Skeletal muscle tissue (tissue), 3 donors: ENCODE measurements at regions not wholly inside any gene's neighbourhood (a gene's known extent, or its start where the extent isn't known, plus 50 kb on each side); places are given as distances from the start of the nearest gene placed in this dataset.

Experiments
- H3K27ac ChIP-seq: one replicate; pipeline ENCODE4 v1.7.0; 2013; ENCODE audit warnings: mild to moderate bottlenecking, low read depth, low read length, inconsistent platforms
- H3K27me3 ChIP-seq, 3 donors: one replicate each; pipeline ENCODE4 v1.7.0; 2013; ENCODE audit warnings: low read length in 3 of 3; ENCODE audit not compliant: control insufficient read depth in 3 of 3, insufficient read depth in 3 of 3
- H3K36me3 ChIP-seq, 3 donors: one replicate each; pipeline ENCODE4 v1.7.0; 2013; ENCODE audit warnings: low read length in 3 of 3; ENCODE audit not compliant: control insufficient read depth in 3 of 3, insufficient read depth in 3 of 3
- H3K4me1 ChIP-seq, 3 donors: one replicate each; pipeline ENCODE4 v1.7.0; 2013; ENCODE audit warnings: low read length in 3 of 3, mild to moderate bottlenecking in 3 of 3; ENCODE audit not compliant: control insufficient read depth in 3 of 3, insufficient read depth in 3 of 3
- H3K4me3 ChIP-seq, 3 donors: one replicate each; pipeline ENCODE4 v1.7.0; 2013; ENCODE audit warnings: low read length in 3 of 3
- H3K9ac ChIP-seq, 3 donors: one replicate each; pipeline ENCODE4 v1.7.0; 2013; ENCODE audit warnings: low read length in 3 of 3, mild to moderate bottlenecking in 3 of 3, moderate library complexity in 2 of 3, low read depth in 1 of 3
- H3K9me3 ChIP-seq, 3 donors: one replicate each; pipeline ENCODE4 v1.7.0; 2013; ENCODE audit warnings: low read length in 3 of 3; ENCODE audit not compliant: control insufficient read depth in 3 of 3
- donor health status: Osteomylitis.

DNA sequence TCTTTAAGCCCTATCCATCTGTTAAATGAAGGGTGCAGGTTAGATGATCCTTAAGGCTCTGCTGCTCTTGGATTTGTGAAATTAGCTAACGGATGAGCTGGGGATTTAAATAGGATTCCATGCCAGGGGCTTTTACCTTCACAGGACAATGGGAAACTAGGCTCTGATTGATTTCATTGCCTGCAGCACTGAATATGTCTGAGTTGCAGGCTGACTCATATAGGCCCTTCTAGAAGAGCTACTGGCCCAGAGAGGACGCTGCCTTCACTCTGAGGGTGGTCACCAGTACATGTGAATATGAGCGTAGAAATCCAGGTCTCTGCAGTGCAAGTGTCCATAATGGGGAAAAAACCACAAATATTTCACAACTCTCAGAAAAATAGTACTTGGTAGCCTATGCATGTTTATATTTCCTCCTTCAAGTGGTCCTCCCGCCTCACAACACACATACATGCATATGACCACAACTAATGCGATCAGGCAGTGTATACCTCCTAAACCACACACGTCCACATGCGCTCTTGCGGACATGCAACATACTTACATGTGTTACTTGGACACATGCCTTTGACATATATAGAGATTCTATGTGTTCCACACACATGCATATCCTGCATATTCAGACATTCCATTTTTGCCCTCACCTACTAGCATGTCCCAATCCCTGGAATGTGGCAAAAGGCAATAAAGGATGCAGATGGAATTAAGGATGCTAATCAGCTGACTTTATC, 233.8 kb upstream of the JUN start:
- H3K9me3 ChIP-seq = no peaks in the 10 kb centered on the region
- no peak overlapping the region for H3K4me3 ChIP-seq
- H3K9ac ChIP-seq = no peak overlapping the region
- H3K36me3 ChIP-seq = no peaks in the 10 kb centered on the region
- no peaks in the 10 kb centered on the region for H3K27me3 ChIP-seq
- peak overlapping the region; percentile 87 for H3K27ac ChIP-seq
- H3K4me1 ChIP-seq = peaks cover 44 to 61% (median 45%) of the 10 kb centered on the region in 3 donors

DNA sequence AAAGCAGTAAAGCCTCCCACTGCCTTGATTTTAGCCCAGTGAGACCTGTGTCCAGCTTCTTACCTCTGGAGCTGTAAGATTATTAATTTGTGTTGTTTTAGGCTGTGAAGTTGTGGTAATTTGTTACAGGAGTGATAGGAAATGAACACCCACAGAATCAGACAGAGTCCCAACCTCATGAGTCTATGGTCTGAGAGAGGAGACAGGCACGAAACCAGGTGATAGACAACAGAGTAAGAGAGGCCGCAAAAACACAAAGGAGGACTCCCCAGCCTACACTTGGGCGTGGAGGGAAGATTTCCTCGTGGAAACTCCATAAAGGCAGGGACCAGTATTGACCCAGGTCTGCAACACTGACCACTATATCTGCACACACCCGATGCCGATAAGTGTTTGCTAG, 234.6 kb upstream of the JUN start:
- Histone ChIP-seq H3K4me3 (peak overlapping the region; percentile 7 to 51 (median 31)), H3K9ac (peak overlapping the region; percentile 18 to 69 (median 69)), H3K4me1 (peaks cover 37 to 53% (median 39%) of the 10 kb centered on the region in 3 donors), H3K27ac (peak overlapping the region; percentile 87), H3K27me3 (no peaks in the 10 kb centered on the region), H3K9me3 (no peaks in the 10 kb centered on the region), H3K36me3 (no peaks in the 10 kb centered on the region)

DNA sequence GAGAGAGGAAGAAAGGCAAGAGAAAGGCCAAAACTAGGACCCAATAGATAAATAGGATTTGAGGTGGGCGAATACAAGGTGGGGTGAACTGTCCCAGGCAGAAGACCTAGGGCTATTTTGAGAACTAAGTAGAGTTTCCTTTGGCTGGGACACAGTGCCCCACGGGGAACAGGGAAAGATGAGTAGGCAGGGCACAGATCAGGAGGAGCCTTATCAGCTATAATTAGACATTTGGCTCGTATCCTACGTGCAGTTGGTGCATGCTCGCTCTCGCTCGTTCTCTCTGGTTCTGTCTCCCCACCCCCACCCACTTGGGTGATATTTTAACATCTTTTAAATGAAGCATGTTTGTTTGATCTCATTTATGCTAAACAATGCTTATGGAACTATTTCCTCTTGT, 235.0 kb upstream of the JUN start:
- Histone ChIP-seq H3K4me3 (peak overlapping the region; percentile 7 to 51 (median 35)), H3K36me3 (no peaks in the 10 kb centered on the region), H3K9me3 (no peaks in the 10 kb centered on the region), H3K9ac (peak overlapping the region; percentile 18 to 69 (median 69)), H3K27ac (peak overlapping the region; percentile 87), H3K27me3 (no peaks in the 10 kb centered on the region), H3K4me1 (peaks cover 33 to 49% (median 34%) of the 10 kb centered on the region in 3 donors)

DNA sequence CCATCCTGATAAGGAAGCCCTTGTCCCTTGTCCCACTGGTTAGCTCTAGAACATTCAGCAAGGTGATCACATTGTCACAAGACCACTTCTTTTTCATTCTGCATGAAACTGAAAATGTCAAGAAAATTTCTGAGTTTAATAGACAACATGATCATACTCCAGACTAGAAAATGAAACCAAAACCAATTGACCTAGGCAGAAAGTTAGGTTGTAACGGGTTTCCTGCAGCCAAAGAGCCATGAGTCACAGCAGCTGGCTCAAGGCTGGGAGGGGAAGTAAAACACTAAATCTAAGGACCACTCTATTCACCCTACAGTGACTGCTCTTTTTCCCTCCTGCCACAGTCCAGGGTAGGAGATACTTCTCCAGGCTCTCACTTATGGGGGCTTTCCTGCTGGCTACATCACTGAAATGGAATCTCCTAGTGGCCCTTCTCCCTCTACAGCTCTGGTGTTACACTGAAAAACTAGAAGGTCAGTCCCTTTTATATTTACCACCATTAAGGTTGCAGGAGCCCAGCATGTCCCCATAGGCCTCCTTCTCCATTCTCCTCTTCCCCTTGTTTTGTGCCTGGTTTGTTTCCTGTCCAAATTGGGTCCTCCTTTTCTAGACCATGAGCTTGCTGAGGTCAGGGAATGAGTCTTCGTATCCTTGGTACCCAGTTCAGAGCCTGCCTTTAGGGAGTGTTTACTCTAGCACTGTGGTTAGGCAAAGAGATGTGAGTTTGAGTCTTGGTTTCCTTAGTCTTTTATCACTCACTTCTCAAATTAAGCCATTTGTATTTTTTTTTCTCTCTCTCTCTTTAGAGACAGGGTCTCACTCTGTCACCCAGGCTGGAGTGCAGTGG, 236.5 kb upstream of the JUN start:
- no peaks in the 10 kb centered on the region for H3K27me3 ChIP-seq
- H3K27ac ChIP-seq = peak overlapping the region; percentile 87
- H3K36me3 ChIP-seq = no peaks in the 10 kb centered on the region
- peak overlapping the region; percentile 28 to 45 (median 34) for H3K9ac ChIP-seq
- H3K4me1 ChIP-seq = peaks cover 24 to 38% (median 31%) of the 10 kb centered on the region in 3 donors
- no peaks in the 10 kb centered on the region for H3K9me3 ChIP-seq
- peak overlapping the region; percentile 35 to 66 (median 42) for H3K4me3 ChIP-seq

DNA sequence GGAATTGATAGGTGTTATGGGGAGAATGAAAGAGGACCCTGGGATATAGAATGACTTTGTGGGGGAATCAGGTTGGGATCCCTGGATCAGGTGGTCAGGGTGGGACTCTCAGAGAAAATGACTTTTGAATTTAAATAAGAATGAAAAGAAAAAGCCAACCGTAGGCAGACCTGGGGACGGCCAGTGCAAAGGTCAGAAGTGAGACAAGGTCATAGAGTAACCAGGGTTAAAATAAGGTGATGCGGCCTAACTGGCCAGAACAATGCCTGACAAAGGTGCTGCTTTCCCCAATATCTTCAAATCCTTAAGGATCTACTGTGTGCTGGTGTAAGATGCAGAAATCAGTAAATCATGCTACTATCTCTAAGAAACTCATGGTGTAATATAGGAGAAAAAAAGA, 238.4 kb upstream of the JUN start:
- peaks cover 22 to 28% (median 28%) of the 10 kb centered on the region in 3 donors for H3K4me1 ChIP-seq

DNA sequence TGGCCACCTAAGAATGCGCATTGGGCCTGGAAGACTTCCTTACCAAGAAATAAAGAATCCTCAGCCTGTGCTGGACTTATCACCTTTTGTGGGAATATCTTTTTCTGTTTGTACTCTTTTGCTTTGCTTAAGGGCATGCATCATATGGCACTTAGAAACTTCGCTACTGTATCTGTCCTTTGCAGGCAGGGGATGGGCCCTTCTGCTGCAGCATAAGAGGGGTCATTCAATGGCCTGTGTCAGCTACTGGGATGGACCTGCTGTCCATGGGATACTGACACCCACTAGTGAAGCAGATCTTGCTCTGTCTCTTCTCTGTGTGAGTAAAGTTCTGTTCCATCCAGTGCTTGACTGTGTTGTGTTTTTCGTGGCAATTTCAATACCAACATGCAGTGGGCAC, 239.0 kb upstream of the JUN start:
- peaks cover 22 to 28% (median 27%) of the 10 kb centered on the region in 3 donors for H3K4me1 ChIP-seq
- H3K9me3 ChIP-seq = no peaks in the 10 kb centered on the region
- H3K4me3 ChIP-seq = no peak overlapping the region
- no peak overlapping the region for H3K27ac ChIP-seq
- no peaks in the 10 kb centered on the region for H3K36me3 ChIP-seq
- H3K9ac ChIP-seq = no peak overlapping the region
- H3K27me3 ChIP-seq = no peaks in the 10 kb centered on the region

More for the DNA sequence above, 238.4 kb upstream of the JUN start:
- no peaks in the 10 kb centered on the region for H3K36me3 ChIP-seq
- no peak overlapping the region for H3K9ac ChIP-seq
- H3K9me3 ChIP-seq = no peaks in the 10 kb centered on the region
- H3K27me3 ChIP-seq = no peaks in the 10 kb centered on the region
- H3K27ac ChIP-seq = no peak overlapping the region
- H3K4me3 ChIP-seq = no peak overlapping the region

DNA sequence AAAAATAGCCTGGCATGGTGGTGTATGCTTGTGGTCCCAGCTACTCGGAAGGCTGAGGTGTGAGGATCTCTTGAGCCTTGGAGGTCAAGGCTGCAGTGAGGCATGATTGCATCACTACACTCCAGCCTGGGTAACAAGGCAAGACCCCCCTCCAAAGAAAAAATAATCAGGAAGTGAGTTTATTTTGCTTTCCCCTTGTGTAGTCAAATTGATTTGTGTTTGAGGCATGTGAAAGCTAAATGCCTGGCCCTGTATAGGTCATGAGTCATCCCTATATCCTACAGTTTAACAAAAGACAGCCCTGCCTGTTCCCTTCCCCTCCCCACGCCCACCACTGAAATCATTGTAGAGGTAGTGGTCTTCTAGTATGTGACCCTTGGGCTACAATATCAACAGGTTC, 241.4 kb upstream of the JUN start:
- Histone ChIP-seq H3K27me3 (no peaks in the 10 kb centered on the region), H3K36me3 (no peaks in the 10 kb centered on the region), H3K9ac (no peak overlapping the region), H3K27ac (peak overlapping the region; percentile 45), H3K4me1 (peaks cover 5 to 12% (median 7%) of the 10 kb centered on the region in 3 donors), H3K4me3 (no peak overlapping the region), H3K9me3 (no peaks in the 10 kb centered on the region)

DNA sequence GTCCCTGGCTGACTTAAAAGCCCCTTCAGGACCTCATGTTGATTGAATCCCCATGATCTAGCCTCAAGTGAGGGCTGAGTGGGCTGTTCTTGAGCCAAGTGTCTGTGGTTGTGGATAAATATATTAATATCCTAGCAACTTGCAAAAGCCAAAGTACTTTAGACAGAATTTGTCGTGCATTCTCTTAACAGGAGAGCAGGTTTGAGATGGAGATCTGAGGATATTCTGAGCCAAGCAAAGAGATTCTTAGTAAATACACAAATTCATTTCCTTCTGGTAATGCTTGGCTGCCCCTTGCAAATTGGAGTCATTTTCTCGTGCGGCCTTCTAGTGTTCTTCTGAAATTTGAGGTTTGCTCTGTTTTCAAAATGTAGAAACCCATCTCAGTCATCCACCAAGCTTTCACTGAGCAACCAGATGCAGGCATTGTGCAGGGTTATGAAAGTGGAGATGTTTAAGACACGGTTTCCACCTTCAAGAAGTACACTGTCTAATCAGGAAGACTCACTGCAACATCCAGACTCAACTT, 242.1 kb upstream of the JUN start:
- no peak overlapping the region for H3K9ac ChIP-seq
- peak overlapping the region; percentile 45 for H3K27ac ChIP-seq
- no peaks in the 10 kb centered on the region for H3K9me3 ChIP-seq
- no peaks in the 10 kb centered on the region for H3K36me3 ChIP-seq
- no peaks in the 10 kb centered on the region for H3K27me3 ChIP-seq
- H3K4me3 ChIP-seq = no peak overlapping the region
- peaks cover 0 to 7% (median 0%) of the 10 kb centered on the region in 3 donors for H3K4me1 ChIP-seq

DNA sequence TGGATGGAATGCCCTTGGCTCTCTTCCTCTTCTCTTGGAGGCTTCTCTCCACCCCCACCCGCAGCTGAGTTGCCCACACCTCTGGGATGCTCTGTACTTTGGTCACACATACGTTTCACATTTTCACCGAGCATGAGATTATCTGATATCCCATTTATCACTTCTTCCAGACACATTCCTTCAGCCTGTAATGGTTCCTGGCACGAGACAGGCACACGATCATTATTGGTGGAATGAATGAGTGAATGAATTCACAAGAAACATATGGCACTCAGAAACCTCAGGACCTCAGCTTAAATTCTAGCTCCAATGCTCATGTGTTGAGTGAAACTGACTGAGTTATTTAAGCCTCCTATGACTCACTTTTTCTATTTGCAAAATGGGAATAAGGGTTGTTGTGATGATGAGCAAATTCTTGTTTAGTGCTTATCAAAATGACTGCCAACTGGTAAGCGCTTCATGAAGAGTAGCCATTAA, 242.7 kb upstream of the JUN start:
- Histone ChIP-seq H3K4me3 (no peak overlapping the region), H3K36me3 (no peaks in the 10 kb centered on the region), H3K9ac (no peak overlapping the region), H3K4me1 (peaks cover 0 to 4% (median 0%) of the 10 kb centered on the region in 3 donors), H3K9me3 (no peaks in the 10 kb centered on the region), H3K27me3 (no peaks in the 10 kb centered on the region), H3K27ac (peak overlapping the region; percentile 32)
